Osteoblast (primary cell): ENCODE measurements at regions not wholly inside any gene's neighbourhood (a gene's known extent, or its start where the extent isn't known, plus 50 kb on each side); places are given as distances from the start of the nearest gene placed in this dataset.

Experiments
- DNase-seq: peaks from one replicate; pipeline ENCODE4 v3.0.0; 2011; ENCODE audit warnings: low spot score, mixed read lengths; ENCODE audit not compliant: insufficient read length; ENCODE audit errors: missing footprints
- H2AFZ ChIP-seq: 2 replicates; pipeline ENCODE4 v1.6.0; 2011; ENCODE audit warnings: mild to moderate bottlenecking, low read length
- H3K27ac ChIP-seq: 2 replicates; pipeline ENCODE4 v1.5.1; 2011; ENCODE audit warnings: mild to moderate bottlenecking, low read depth, low read length, moderate library complexity
- H3K27me3 ChIP-seq: 2 replicates; pipeline ENCODE4 v1.6.0; 2012; ENCODE audit warnings: mild to moderate bottlenecking, control low read depth, inconsistent platforms, low read length, moderate library complexity; ENCODE audit not compliant: insufficient read depth
- H3K36me3 ChIP-seq: 2 replicates; pipeline ENCODE4 v1.5.1; 2011; ENCODE audit warnings: mild to moderate bottlenecking, low read length, control low read depth, moderate library complexity; ENCODE audit not compliant: insufficient read depth
- H3K4me1 ChIP-seq: 2 replicates; pipeline ENCODE4 v1.5.1; 2011; ENCODE audit warnings: mild to moderate bottlenecking, low read length, control low read depth, moderate library complexity; ENCODE audit not compliant: insufficient read depth
- H3K4me2 ChIP-seq: 2 replicates; pipeline ENCODE4 v1.6.0; 2011; ENCODE audit warnings: mild to moderate bottlenecking, low read length; ENCODE audit not compliant: insufficient read depth
- H3K4me3 ChIP-seq: fragments of 200-600 bp; sonication (generic); 3 replicates; pipeline ENCODE4 v1.5.1; 2012; ENCODE audit warnings: mild to moderate bottlenecking, low read length, inconsistent platforms; ENCODE audit not compliant: insufficient read depth
- H3K79me2 ChIP-seq: 2 replicates; pipeline ENCODE4 v1.6.0; 2012; ENCODE audit warnings: mild to moderate bottlenecking, low read length, control low read depth, inconsistent platforms; ENCODE audit not compliant: insufficient read depth
- H3K9me3 ChIP-seq: 2 replicates; pipeline ENCODE4 v1.5.1; 2011; ENCODE audit warnings: low read depth, low read length, control low read depth
- H4K20me1 ChIP-seq: 2 replicates; pipeline ENCODE4 v1.6.0; 2012; ENCODE audit warnings: mild to moderate bottlenecking, low read length, control low read depth; ENCODE audit not compliant: insufficient read depth
- CTCF ChIP-seq: IDR thresholded peaks from 2 replicates; pipeline ENCODE4 v1.5.1; 2011; ENCODE audit warnings: mild to moderate bottlenecking, low read depth, low read length, moderate library complexity; ENCODE audit errors: extremely low read depth

GRCh38 chr14:51317373-51317772, 77.3 kb downstream of the TMX1 start:
- Histone ChIP-seq H3K27ac (no peak overlapping the region), H2AFZ (no peak overlapping the region), H3K79me2 (no peaks in the 10 kb centered on the region), H3K4me2 (no peak overlapping the region), H3K27me3 (no peaks in the 10 kb centered on the region), H4K20me1 (no peaks in the 10 kb centered on the region), H3K4me3 (no peak overlapping the region), H3K36me3 (no peaks in the 10 kb centered on the region), H3K4me1 (peaks cover 6% of the 10 kb centered on the region), H3K9me3 (no peaks in the 10 kb centered on the region)
- TF ChIP-seq CTCF, result no peak
- DNase-seq, result no peak

- no peak overlapping the region for H3K4me3 ChIP-seq
- H3K36me3 ChIP-seq, result no peaks in the 10 kb centered on the region
- H3K27ac ChIP-seq, result no peak overlapping the region
- no peaks in the 10 kb centered on the region for H3K79me2 ChIP-seq
- no peaks in the 10 kb centered on the region for H4K20me1 ChIP-seq
- no peak overlapping the region for H3K4me2 ChIP-seq
- no peak for TF ChIP-seq CTCF
- peaks cover 6% of the 10 kb centered on the region for H3K4me1 ChIP-seq
- H2AFZ ChIP-seq, result no peak overlapping the region
- DNase-seq, result no peak
- no peaks in the 10 kb centered on the region for H3K27me3 ChIP-seq
- no peaks in the 10 kb centered on the region for H3K9me3 ChIP-seq
Measured at GRCh38 chr14:51318813-51319597, 79.0 kb downstream of the TMX1 start.

GRCh38 chr14:51321036-51321435, 81.0 kb downstream of the TMX1 start:
- peaks cover 6% of the 10 kb centered on the region for H3K4me1 ChIP-seq
- no peaks in the 10 kb centered on the region for H3K79me2 ChIP-seq

GRCh38 chr14:51323492-51323891, 83.4 kb downstream of the TMX1 start:
- H2AFZ ChIP-seq, result no peak overlapping the region
- H3K4me3 ChIP-seq, result no peak overlapping the region
- no peaks in the 10 kb centered on the region for H3K79me2 ChIP-seq
- H3K4me1 ChIP-seq, result peaks cover 18% of the 10 kb centered on the region
- H3K36me3 ChIP-seq, result no peaks in the 10 kb centered on the region
- TF ChIP-seq CTCF, result no peak
- no peak overlapping the region for H3K4me2 ChIP-seq
- DNase-seq, result no peak
- no peak overlapping the region for H3K27ac ChIP-seq
- H3K9me3 ChIP-seq, result no peaks in the 10 kb centered on the region
- H3K27me3 ChIP-seq, result no peaks in the 10 kb centered on the region
- no peaks in the 10 kb centered on the region for H4K20me1 ChIP-seq

More at GRCh38 chr14:51321036-51321435, 81.0 kb downstream of the TMX1 start:
- Histone ChIP-seq H3K9me3 (no peaks in the 10 kb centered on the region), H3K27me3 (no peaks in the 10 kb centered on the region), H3K36me3 (no peaks in the 10 kb centered on the region), H4K20me1 (no peaks in the 10 kb centered on the region), H3K4me3 (no peak overlapping the region), H2AFZ (no peak overlapping the region), H3K4me2 (no peak overlapping the region), H3K27ac (no peak overlapping the region)
- no peak for TF ChIP-seq CTCF
- DNase-seq, result no peak
